ENCODE measurements at regions not wholly inside any gene's neighbourhood (a gene's known extent, or its start where the extent isn't known, plus 50 kb on each side); places are given as distances from the start of the nearest gene placed in this dataset.

DNA sequence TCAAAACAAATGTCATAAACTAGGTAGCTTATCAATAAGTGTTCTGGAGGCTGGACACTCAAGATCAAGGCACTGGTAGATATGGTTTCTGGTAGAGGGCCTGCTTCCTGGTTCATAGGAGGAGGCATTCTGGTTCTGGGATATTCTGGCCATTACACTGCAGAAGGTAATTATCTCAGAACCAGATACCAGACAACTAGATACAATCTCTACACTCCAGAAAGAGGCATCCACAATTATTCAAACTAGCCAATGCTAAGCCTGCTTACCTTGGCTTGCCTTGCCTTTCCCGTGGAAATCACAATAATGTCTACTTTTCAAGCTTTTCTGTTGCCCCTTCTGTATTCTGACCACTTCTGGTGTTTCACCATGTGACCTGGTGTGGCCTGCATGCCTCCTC, 785.2 kb upstream of the GYPC start:
- Histone ChIP-seq H3K36me3 (no peaks in the 10 kb centered on the region), H3K4me3 (no peak overlapping the region)
- no peak for DNase-seq

DNA sequence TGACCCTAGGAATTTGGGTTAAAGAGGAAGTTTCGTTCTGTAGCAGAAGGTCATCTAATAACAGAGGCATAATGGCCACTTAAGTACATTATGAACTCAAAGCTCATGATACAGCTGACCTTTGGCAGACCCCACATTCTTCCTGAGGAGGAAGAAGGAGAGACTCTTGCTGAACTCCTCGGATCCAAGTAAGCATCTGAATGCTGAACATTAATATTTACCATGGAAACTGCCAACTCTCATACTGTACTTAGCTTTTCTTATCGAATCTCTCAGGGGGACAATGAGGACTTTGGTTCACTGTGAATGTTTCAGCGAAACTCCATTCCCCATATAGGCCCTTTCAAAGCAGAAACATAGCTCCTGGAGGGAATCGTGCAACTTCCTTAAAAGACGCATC, 781.4 kb upstream of the GYPC start:
- no peaks in the 10 kb centered on the region for H3K27me3 ChIP-seq
- TF ChIP-seq, protein P1, sequence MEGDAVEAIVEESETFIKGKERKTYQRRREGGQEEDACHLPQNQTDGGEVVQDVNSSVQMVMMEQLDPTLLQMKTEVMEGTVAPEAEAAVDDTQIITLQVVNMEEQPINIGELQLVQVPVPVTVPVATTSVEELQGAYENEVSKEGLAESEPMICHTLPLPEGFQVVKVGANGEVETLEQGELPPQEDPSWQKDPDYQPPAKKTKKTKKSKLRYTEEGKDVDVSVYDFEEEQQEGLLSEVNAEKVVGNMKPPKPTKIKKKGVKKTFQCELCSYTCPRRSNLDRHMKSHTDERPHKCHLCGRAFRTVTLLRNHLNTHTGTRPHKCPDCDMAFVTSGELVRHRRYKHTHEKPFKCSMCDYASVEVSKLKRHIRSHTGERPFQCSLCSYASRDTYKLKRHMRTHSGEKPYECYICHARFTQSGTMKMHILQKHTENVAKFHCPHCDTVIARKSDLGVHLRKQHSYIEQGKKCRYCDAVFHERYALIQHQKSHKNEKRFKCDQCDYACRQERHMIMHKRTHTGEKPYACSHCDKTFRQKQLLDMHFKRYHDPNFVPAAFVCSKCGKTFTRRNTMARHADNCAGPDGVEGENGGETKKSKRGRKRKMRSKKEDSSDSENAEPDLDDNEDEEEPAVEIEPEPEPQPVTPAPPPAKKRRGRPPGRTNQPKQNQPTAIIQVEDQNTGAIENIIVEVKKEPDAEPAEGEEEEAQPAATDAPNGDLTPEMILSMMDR (IDR thresholded peaks at IDR 0.05) = no peak
- no peak for TF ChIP-seq POLR2A (IDR thresholded peaks at IDR 0.05)
- no peaks in the 10 kb centered on the region for H3K4me1 ChIP-seq
- no peak overlapping the region for H3K27ac ChIP-seq
- H3K9me3 ChIP-seq = no peaks in the 10 kb centered on the region
- H3K36me3 ChIP-seq = no peaks in the 10 kb centered on the region
- no peak for DNase-seq
- H3K4me3 ChIP-seq = no peak overlapping the region

More for the DNA sequence above, 785.2 kb upstream of the GYPC start:
- Histone ChIP-seq H3K27ac (no peak overlapping the region), H3K4me1 (no peaks in the 10 kb centered on the region), H3K27me3 (no peaks in the 10 kb centered on the region), H3K9me3 (no peaks in the 10 kb centered on the region)
- TF ChIP-seq, protein P1 (IDR thresholded peaks at IDR 0.05) = no peak
- no peak for TF ChIP-seq POLR2A (IDR thresholded peaks at IDR 0.05)

DNA sequence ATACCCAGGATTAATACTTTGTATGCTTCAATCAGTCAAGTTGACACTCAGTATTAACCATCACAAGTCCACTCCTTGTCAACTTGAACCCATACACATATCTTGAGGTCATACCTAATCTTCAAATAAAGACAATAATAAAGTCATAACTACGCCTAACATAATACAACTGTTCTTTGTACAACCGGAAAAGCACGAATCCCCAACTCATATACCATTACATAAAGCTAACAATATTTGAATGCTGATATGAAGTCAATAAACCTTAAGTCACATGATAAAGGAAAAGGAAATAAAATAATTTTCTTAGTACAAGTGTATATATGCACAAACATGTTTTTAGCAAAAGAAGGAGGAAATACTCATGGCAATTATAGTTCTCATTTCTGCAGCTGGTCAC, 770.6 kb upstream of the GYPC start:
- Histone ChIP-seq H3K36me3 (no peaks in the 10 kb centered on the region), H3K4me3 (no peak overlapping the region), H3K9me3 (no peaks in the 10 kb centered on the region), H3K27ac (no peak overlapping the region), H3K4me1 (no peaks in the 10 kb centered on the region), H3K27me3 (no peaks in the 10 kb centered on the region)
- TF ChIP-seq POLR2A (IDR thresholded peaks at IDR 0.05) = no peak
- no peak for DNase-seq

DNA sequence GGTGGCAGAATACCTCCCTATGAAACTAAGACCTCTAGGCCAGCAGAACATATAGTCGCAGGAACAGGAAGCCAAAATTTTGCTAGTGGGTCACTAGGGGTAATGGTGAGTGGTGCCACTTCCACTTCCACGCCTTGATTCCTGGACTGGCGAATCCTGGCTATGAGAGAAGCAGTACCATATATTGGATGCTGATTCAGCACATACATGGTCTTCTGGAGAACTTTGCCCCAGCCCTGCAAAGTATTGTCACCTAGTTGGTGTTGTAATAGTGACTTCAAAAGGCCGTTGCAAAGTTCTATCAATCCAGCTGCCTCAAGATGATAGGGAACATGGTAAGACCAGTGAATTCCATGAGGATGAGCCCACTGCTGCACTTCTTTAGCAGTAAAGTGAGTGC, 769.8 kb upstream of the GYPC start:
- H3K27ac ChIP-seq = no peak overlapping the region
- no peak for TF ChIP-seq POLR2A (IDR thresholded peaks at IDR 0.05)
- DNase-seq = no peak
- H3K9me3 ChIP-seq = no peaks in the 10 kb centered on the region
- no peaks in the 10 kb centered on the region for H3K36me3 ChIP-seq
- no peaks in the 10 kb centered on the region for H3K4me1 ChIP-seq
- no peaks in the 10 kb centered on the region for H3K27me3 ChIP-seq
- H3K4me3 ChIP-seq = no peak overlapping the region

DNA sequence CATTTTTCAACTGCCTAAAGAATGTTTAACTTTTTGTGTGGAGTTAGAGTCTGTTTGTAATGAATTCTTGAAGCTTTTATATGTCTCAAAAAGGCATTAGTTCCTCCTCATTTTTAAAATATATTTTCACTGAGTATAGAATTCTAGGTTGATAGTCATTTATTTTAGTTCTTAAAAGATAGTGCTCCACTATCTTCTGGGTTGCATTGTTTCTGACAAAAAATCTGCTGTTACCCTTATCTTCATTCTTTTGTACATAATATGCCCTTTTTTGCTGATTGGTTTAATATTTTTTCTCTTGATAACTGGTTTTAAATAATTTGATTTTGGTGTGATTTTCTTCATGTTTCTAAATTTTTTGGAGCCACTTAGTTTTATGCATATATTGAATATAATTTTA, 754.7 kb upstream of the GYPC start:
- H3K36me3 ChIP-seq = no peaks in the 10 kb centered on the region
- no peak for DNase-seq
- H3K4me3 ChIP-seq = no peak overlapping the region
- H3K9me3 ChIP-seq = no peaks in the 10 kb centered on the region
- no peaks in the 10 kb centered on the region for H3K27me3 ChIP-seq
- no peak overlapping the region for H3K27ac ChIP-seq
- H3K4me1 ChIP-seq = no peaks in the 10 kb centered on the region
- TF ChIP-seq POLR2A (IDR thresholded peaks at IDR 0.05) = no peak
- TF ChIP-seq, protein P1 (IDR thresholded peaks at IDR 0.05) = no peak

DNA sequence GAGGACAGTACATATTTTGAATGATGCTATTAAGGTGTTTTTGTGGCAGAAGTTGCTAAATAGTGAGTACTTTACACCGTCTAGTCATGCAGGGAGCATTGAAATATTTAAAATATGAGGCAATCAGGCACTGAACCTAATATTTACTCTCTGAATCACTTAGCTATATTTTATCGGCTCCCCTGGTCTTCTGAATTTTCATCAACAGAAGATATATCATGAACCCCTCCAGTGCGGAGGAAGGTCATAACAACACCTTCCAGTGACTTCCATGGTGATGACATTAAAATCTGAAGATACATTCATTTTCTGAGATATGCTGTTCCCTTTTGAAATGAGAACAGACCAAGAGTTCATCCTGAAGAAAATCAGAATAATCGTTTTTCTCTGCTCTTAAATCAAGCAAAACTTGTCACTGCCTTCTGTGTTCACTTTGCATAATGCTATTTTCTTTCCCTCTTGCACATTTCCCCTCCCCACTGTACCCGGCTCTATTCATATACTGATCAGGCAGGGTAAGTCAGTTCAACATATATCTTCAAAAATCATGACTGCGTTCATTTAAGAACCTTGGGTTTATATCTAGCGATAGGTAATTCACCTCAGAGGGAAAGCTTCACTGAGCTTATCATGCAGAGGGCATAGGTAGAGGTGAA, 729.9 kb upstream of the GYPC start:
- no peaks in the 10 kb centered on the region for H3K9me3 ChIP-seq
- no peaks in the 10 kb centered on the region for H3K4me1 ChIP-seq
- no peaks in the 10 kb centered on the region for H3K36me3 ChIP-seq
- no peak for DNase-seq
- TF ChIP-seq POLR2A (IDR thresholded peaks at IDR 0.05) = no peak
- TF ChIP-seq, protein P1 (IDR thresholded peaks at IDR 0.05) = no peak
- H3K27ac ChIP-seq = no peak overlapping the region
- no peak overlapping the region for H3K4me3 ChIP-seq
- no peaks in the 10 kb centered on the region for H3K27me3 ChIP-seq

DNA sequence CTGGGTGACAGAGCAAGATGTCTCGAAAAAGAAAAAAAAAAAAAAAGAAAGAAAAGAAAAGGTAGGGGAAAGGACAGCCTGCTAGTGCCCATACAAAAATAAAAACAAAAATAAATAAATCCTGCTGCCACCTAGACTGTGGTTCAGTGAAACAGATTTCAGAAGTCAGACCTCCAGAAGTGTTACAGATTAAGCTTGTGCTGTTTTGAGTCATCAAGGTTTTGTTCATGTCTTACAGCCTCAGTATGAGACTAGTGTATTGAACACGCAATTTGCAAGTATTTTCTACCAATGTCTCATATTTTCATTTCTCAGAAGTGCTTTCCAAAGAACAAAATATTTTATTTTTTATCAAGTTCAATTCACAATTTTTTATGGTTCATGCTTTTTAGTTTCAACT, 720.4 kb upstream of the GYPC start:
- Histone ChIP-seq H3K4me1 (no peaks in the 10 kb centered on the region), H3K27me3 (no peaks in the 10 kb centered on the region), H3K9me3 (no peaks in the 10 kb centered on the region), H3K36me3 (no peaks in the 10 kb centered on the region), H3K27ac (no peak overlapping the region), H3K4me3 (no peak overlapping the region)
- DNase-seq = no peak
- TF ChIP-seq POLR2A (IDR thresholded peaks at IDR 0.05) = no peak
- TF ChIP-seq, protein P1 (IDR thresholded peaks at IDR 0.05) = no peak
